ENCODE measurements at regions not wholly inside any gene's neighbourhood (a gene's known extent, or its start where the extent isn't known, plus 50 kb on each side); places are given as distances from the start of the nearest gene placed in this dataset.

GRCh38 chr9:84145780-84146179 is 165.2 kb downstream of the RMI1 start:
- Histone ChIP-seq H3K27ac (no peak overlapping the region), H3K36me3 (no peaks in the 10 kb centered on the region), H3K9me3 (no peaks in the 10 kb centered on the region), H3K4me3 (no peak overlapping the region), H3K4me1 (peaks cover 0 to 19% (median 3%) of the 10 kb centered on the region in 4 donors), H3K27me3 (peaks cover 0 to 28% of the 10 kb centered on the region in 2 donors)
- DNase-seq (ENCODE audit: low spot score in 2 of 2) = no peak
- WGBS, 2 donors = 85% methylated on average over 2 of the region's 2 CpGs
- TF ChIP-seq, protein P1, sequence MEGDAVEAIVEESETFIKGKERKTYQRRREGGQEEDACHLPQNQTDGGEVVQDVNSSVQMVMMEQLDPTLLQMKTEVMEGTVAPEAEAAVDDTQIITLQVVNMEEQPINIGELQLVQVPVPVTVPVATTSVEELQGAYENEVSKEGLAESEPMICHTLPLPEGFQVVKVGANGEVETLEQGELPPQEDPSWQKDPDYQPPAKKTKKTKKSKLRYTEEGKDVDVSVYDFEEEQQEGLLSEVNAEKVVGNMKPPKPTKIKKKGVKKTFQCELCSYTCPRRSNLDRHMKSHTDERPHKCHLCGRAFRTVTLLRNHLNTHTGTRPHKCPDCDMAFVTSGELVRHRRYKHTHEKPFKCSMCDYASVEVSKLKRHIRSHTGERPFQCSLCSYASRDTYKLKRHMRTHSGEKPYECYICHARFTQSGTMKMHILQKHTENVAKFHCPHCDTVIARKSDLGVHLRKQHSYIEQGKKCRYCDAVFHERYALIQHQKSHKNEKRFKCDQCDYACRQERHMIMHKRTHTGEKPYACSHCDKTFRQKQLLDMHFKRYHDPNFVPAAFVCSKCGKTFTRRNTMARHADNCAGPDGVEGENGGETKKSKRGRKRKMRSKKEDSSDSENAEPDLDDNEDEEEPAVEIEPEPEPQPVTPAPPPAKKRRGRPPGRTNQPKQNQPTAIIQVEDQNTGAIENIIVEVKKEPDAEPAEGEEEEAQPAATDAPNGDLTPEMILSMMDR (IDR thresholded peaks at IDR 0.05) = no peak
- no peak for TF ChIP-seq POLR2A (IDR thresholded peaks at IDR 0.05)
- no peak for TF ChIP-seq EP300 (IDR thresholded peaks at IDR 0.05)

GRCh38 chr9:84146893-84147710 is 166.5 kb downstream of the RMI1 start:
- H3K27me3 ChIP-seq = peaks cover 0 to 22% of the 10 kb centered on the region in 2 donors
- whole genome bisulfite sequencing, 2 donors = 38 to 39% methylated on average over 6 of the region's 6 CpGs
- no peak for DNase-seq (ENCODE audit: low spot score in 2 of 2)
- H3K9me3 ChIP-seq = no peaks in the 10 kb centered on the region
- peaks cover 0 to 13% (median 0%) of the 10 kb centered on the region in 4 donors for H3K4me1 ChIP-seq
- TF ChIP-seq EP300 (IDR thresholded peaks at IDR 0.05) (no peak), POLR2A (IDR thresholded peaks at IDR 0.05) (no peak)
- TF ChIP-seq, protein P1 (IDR thresholded peaks at IDR 0.05) = no peak
- H3K36me3 ChIP-seq = no peaks in the 10 kb centered on the region
- H3K4me3 ChIP-seq = no peak overlapping the region
- H3K27ac ChIP-seq = peak overlapping the region in 2 of 4 donors; percentile 10 to 39

DNA sequence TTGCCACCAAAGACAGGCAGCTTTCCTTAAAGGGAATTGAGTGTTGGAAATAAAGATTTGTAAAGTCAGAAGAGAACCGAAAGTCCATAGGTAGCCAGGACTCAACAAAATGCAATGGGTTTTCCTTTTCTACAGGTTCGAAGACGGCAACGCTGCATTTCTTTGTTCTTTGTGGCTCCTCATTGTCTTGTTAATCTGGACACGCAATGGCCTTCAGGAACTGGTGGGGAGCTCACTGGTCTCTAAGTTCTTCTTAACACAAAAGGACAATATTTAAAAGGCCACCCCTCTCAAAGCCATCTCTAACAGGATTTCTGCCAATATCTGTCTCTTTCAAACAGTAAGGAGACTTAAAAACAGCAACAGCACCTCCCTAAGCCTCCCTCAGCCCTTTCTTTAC is 170.6 kb downstream of the RMI1 start:
- WGBS, 2 donors = 66 to 77% methylated on average over 5 of the region's 5 CpGs
- TF ChIP-seq EP300 (IDR thresholded peaks at IDR 0.05) = no peak
- TF ChIP-seq POLR2A (IDR thresholded peaks at IDR 0.05) = no peak
- TF ChIP-seq, protein P1 (IDR thresholded peaks at IDR 0.05) = no peak

DNA sequence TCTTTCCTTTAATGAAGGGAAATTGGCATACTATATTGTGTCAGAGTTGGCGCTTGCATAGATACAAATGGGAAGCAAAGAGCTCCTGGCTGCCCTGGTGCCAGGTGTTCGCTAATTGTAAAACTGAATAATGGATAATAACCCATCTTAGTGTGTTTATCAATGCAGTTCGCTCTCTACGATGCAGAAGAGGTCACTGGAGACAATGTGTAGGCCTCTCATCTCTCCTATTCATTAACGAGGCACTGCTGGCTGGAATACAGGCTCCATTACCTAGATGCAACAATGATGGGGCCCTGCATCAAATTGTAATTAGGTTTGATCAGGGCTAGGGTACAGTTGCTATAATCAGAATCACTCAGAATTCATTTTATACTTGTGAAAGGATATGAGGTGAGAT is 171.0 kb downstream of the RMI1 start:
- Histone ChIP-seq H3K27me3 (no peaks in the 10 kb centered on the region), H3K9me3 (no peaks in the 10 kb centered on the region), H3K36me3 (no peaks in the 10 kb centered on the region), H3K4me3 (no peak overlapping the region), H3K27ac (no peak overlapping the region), H3K4me1 (peaks cover 0 to 11% (median 0%) of the 10 kb centered on the region in 4 donors)
- TF ChIP-seq POLR2A (IDR thresholded peaks at IDR 0.05) = no peak
- no peak for TF ChIP-seq EP300 (IDR thresholded peaks at IDR 0.05)
- TF ChIP-seq, protein P1 (IDR thresholded peaks at IDR 0.05) = no peak
- no peak for DNase-seq (ENCODE audit: low spot score in 2 of 2)
- 88% methylated on average over 5 of the region's 5 CpGs for WGBS, 2 donors

More for the DNA sequence above, 170.6 kb downstream of the RMI1 start:
- Histone ChIP-seq H3K27me3 (no peaks in the 10 kb centered on the region), H3K27ac (no peak overlapping the region), H3K36me3 (no peaks in the 10 kb centered on the region), H3K4me3 (no peak overlapping the region), H3K9me3 (no peaks in the 10 kb centered on the region), H3K4me1 (peaks cover 0 to 13% (median 0%) of the 10 kb centered on the region in 4 donors)
- no peak for DNase-seq (ENCODE audit: low spot score in 2 of 2)

DNA sequence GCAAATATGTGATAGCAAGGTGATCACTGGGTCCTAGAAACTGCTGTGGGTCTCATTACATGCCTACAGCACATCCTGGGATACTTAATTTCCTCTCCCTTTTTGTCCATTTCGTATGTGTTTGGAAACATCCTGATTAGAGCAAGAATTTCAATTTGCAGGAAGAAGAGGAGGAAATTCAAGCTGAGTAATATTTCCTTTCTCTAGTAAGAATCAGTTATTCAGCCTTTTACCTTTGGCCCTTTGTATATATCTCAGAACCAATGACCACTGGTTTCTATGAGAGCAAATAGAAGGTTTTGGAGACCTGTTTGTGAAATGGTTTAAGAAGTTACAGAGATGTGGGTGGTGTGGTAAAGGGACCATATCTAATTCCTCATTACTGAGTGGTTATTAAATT is 171.6 kb downstream of the RMI1 start:
- WGBS, 2 donors = 75 to 79% methylated on average over 1 of the region's 1 CpG
- no peak for DNase-seq (ENCODE audit: low spot score in 2 of 2)

More for the DNA sequence above, 171.6 kb downstream of the RMI1 start:
- no peak overlapping the region for H3K27ac ChIP-seq
- H3K4me3 ChIP-seq = no peak overlapping the region
- H3K27me3 ChIP-seq = no peaks in the 10 kb centered on the region
- H3K36me3 ChIP-seq = no peaks in the 10 kb centered on the region
- H3K9me3 ChIP-seq = no peaks in the 10 kb centered on the region
- peaks cover 0 to 5% (median 0%) of the 10 kb centered on the region in 4 donors for H3K4me1 ChIP-seq
- TF ChIP-seq POLR2A (IDR thresholded peaks at IDR 0.05) (no peak), EP300 (IDR thresholded peaks at IDR 0.05) (no peak)
- TF ChIP-seq, protein P1 (IDR thresholded peaks at IDR 0.05) = no peak
